ENCODE measurements at regions not wholly inside any gene's neighbourhood (a gene's known extent, or its start where the extent isn't known, plus 50 kb on each side); places are given as distances from the start of the nearest gene placed in this dataset.
"Not testable (repeated sequence)": the region's sequence is repeated elsewhere in the genome, so short reads cannot be mapped to it uniquely, and the experiment has no call there.

GRCh38 chr5:12576953-12577352, 672.7 kb upstream of the CTNND2 start:
- intact Hi-C loops (cut with DNase I); ATAC-seq; DNase-seq: not testable (repeated sequence)

GRCh38 chr5:12574298-12575093, 670.2 kb upstream of the CTNND2 start:
- ATAC-seq; intact Hi-C loops (cut with DNase I); DNase-seq: not testable (repeated sequence)

- not testable (repeated sequence) for DNase-seq
Measured at GRCh38 chr5:12573916-12574297, 669.7 kb upstream of the CTNND2 start.

GRCh38 chr5:12570688-12571087, 666.4 kb upstream of the CTNND2 start:
- ATAC-seq (no peak), DNase-seq (no peak)
- intact Hi-C loops (cut with DNase I), result no loop called here

More at GRCh38 chr5:12573916-12574297, 669.7 kb upstream of the CTNND2 start:
- intact Hi-C loops (cut with DNase I); ATAC-seq: not testable (repeated sequence)

GRCh38 chr5:12566441-12566840, 662.2 kb upstream of the CTNND2 start:
- DNase-seq (no peak), ATAC-seq (no peak)
- intact Hi-C loops (cut with DNase I), result no loop called here

GRCh38 chr5:12557012-12557411, 652.8 kb upstream of the CTNND2 start:
- intact Hi-C loops (cut with DNase I), result no loop called here
- ATAC-seq (no peak), DNase-seq (no peak)

GRCh38 chr5:12526113-12526512, 621.9 kb upstream of the CTNND2 start:
- no peak for ATAC-seq
- intact Hi-C loops (cut with DNase I), result no loop called here
- DNase-seq, result no peak

- peak in 1 of 2 donors; percentile 63 for ATAC-seq
- intact Hi-C loops (cut with DNase I), result no loop called here
- DNase-seq, result no peak
Measured at GRCh38 chr5:12522116-12522515, 617.9 kb upstream of the CTNND2 start.

GRCh38 chr5:12504983-12505382, 600.7 kb upstream of the CTNND2 start:
- intact Hi-C loops (cut with DNase I); DNase-seq; ATAC-seq: not testable (repeated sequence)

GRCh38 chr5:12488161-12488560, 583.9 kb upstream of the CTNND2 start:
- intact Hi-C loops (cut with DNase I), result no loop called here
- DNase-seq (no peak), ATAC-seq (no peak)

- DNase-seq, result no peak
- no peak for ATAC-seq
- intact Hi-C loops (cut with DNase I), result no loop called here
Measured at GRCh38 chr5:12480487-12480886, 576.2 kb upstream of the CTNND2 start.

GRCh38 chr5:12477554-12477953, 573.3 kb upstream of the CTNND2 start:
- ATAC-seq (no peak), DNase-seq (no peak)
- intact Hi-C loops (cut with DNase I), result no loop called here

GRCh38 chr5:12467799-12468198, 563.6 kb upstream of the CTNND2 start:
- ATAC-seq, result no peak
- intact Hi-C loops (cut with DNase I), result no loop called here
- DNase-seq, result no peak

- DNase-seq (no peak), ATAC-seq (no peak)
- intact Hi-C loops (cut with DNase I), result no loop called here
Measured at GRCh38 chr5:12460493-12461261, 556.4 kb upstream of the CTNND2 start.

GRCh38 chr5:12459326-12459725, 555.1 kb upstream of the CTNND2 start:
- intact Hi-C loops (cut with DNase I), result no loop called here
- no peak for DNase-seq
- ATAC-seq, result no peak

GRCh38 chr5:12419075-12419474, 514.8 kb upstream of the CTNND2 start:
- ATAC-seq, result no peak
- intact Hi-C loops (cut with DNase I), result no loop called here
- DNase-seq, result no peak

GRCh38 chr5:12413585-12413984, 509.3 kb upstream of the CTNND2 start:
- DNase-seq (no peak), ATAC-seq (no peak)
- intact Hi-C loops (cut with DNase I), result no loop called here

- DNase-seq (no peak), ATAC-seq (no peak)
- intact Hi-C loops (cut with DNase I), result no loop called here
Measured at GRCh38 chr5:12413075-12413474, 508.8 kb upstream of the CTNND2 start.

GRCh38 chr5:12399868-12400267, 495.6 kb upstream of the CTNND2 start:
- ATAC-seq (no peak), DNase-seq (no peak)
- intact Hi-C loops (cut with DNase I), result no loop called here

- ATAC-seq, result no peak
- intact Hi-C loops (cut with DNase I), result no loop called here
- no peak for DNase-seq
Measured at GRCh38 chr5:12392246-12392645, 488.0 kb upstream of the CTNND2 start.

GRCh38 chr5:12385095-12385494, 480.8 kb upstream of the CTNND2 start:
- ATAC-seq (no peak), DNase-seq (no peak)
- intact Hi-C loops (cut with DNase I), result no loop called here
